ENCODE measurements at regions not wholly inside any gene's neighbourhood (a gene's known extent, or its start where the extent isn't known, plus 50 kb on each side); places are given as distances from the start of the nearest gene placed in this dataset.

DNA sequence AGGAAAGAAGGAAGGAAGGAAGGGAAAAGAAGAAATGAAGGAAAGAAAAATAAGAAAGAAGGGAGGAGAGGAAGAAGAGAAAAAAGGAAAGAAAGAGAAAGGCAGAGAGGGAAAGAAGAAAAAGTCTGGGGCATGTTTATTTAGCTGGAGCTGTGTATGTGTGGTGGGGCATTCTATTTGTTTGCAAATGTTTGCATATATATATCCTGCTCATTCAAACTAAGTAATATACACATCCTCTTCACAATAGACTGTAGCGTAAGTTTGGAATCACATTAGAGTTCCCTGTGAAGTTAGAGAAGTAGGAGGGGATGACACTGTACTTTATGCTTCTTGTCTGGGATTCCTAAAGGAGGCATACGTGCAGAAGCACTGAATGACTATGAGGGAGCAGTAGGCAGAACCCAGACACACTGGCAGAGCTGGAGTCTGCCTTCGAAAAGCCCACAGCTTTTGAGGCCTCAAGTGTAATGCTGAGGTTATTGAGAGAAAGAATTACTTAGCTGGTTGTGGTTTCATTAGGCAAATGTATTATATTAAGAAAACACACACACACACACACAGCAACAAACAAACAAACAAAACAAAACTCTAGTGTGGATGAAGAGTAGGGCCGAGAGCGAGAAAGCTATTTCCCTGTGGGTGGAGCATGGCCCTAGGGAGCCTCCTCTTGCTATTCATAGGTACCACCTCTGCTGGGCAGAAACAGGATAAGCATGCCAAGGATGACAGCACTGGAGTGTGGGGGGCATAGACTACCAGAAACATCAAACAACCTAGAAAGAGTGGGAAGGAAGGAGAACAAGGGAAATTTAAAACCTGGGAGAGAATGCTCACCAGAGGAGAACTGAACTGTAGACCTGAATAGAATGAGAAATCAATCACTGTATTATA lies 905.1 kb upstream of the NXPH2 start:
- TF ChIP-seq, protein P1, sequence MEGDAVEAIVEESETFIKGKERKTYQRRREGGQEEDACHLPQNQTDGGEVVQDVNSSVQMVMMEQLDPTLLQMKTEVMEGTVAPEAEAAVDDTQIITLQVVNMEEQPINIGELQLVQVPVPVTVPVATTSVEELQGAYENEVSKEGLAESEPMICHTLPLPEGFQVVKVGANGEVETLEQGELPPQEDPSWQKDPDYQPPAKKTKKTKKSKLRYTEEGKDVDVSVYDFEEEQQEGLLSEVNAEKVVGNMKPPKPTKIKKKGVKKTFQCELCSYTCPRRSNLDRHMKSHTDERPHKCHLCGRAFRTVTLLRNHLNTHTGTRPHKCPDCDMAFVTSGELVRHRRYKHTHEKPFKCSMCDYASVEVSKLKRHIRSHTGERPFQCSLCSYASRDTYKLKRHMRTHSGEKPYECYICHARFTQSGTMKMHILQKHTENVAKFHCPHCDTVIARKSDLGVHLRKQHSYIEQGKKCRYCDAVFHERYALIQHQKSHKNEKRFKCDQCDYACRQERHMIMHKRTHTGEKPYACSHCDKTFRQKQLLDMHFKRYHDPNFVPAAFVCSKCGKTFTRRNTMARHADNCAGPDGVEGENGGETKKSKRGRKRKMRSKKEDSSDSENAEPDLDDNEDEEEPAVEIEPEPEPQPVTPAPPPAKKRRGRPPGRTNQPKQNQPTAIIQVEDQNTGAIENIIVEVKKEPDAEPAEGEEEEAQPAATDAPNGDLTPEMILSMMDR (IDR thresholded peaks at IDR 0.05) = no peak
- no peak for TF ChIP-seq POLR2AphosphoS5 (IDR thresholded peaks at IDR 0.05; ENCODE audit: insufficient read depth in 1 of 2, low read depth in 1 of 2)

Measured in vagina (tissue), 2 donors.